A549 (cell line): ENCODE measurements at regions not wholly inside any gene's neighbourhood (a gene's known extent, or its start where the extent isn't known, plus 50 kb on each side); places are given as distances from the start of the nearest gene placed in this dataset.

Experiments
- ATAC-seq, 2 experiments: fragments of 200-7000 bp in 1 of 2; fragments of >200 bp in 1 of 2; cut with Nextera tagmentation in 1 of 2; cut with Tn5 transposase in 1 of 2; 3 replicates each; pipeline versions ENCODE4 v1.8.0 to v1.9.1; 2018 to 2020; ENCODE audit warnings: mild to moderate bottlenecking in 1 of 2, moderate library complexity in 1 of 2
- CTCF ChIA-PET: fragments of 300-600 bp; sonication (Branson Sonifier 250); formaldehyde crosslinking; extraction: SDS; loops from one replicate; lab custom pipeline; 2021; ENCODE audit warnings: antibody characterized with exemption, inconsistent platforms; lab: Yijun Ruan, JAX
- POLR2A ChIA-PET: fragments of 350-600 bp; formaldehyde crosslinking; extraction: SDS; loops from one replicate; lab custom pipeline; 2021; ENCODE audit warnings: antibody characterized with exemption, inconsistent platforms; lab: Yijun Ruan, JAX
- DNase-seq, 2 experiments: peaks; one replicate each; pipeline versions ENCODE4 v3.0.0 to v3.0.0-alpha.2; 2011 to 2016; ENCODE audit warnings: low read depth in 1 of 2, low spot score in 1 of 2
- FAIRE-seq: peaks from 2 replicates; lab custom pipeline; 2011; peaks lifted over from hg19 to GRCh38; lab: Jason Lieb, UNC
- H3K27ac ChIP-seq, 2 experiments: fragments of >200 bp; sonication (Bioruptor Twin); formaldehyde crosslinking; 3 replicates each; pipeline ENCODE4 v1.5.1; 2016 to 2017
- H3K4me1 ChIP-seq: fragments of >200 bp; sonication (Bioruptor Twin); formaldehyde crosslinking; 3 replicates; pipeline ENCODE4 v1.6.1; 2016
- H3K4me2 ChIP-seq: fragments of >200 bp; sonication (Bioruptor Twin); formaldehyde crosslinking; 3 replicates; pipeline ENCODE4 v1.6.1; 2016
- H3K4me3 ChIP-seq: fragments of >200 bp; sonication (Bioruptor Twin); formaldehyde crosslinking; 3 replicates; pipeline ENCODE4 v1.5.1; 2016
- H3K9me3 ChIP-seq: fragments of >200 bp; sonication (Bioruptor Twin); formaldehyde crosslinking; 3 replicates; pipeline ENCODE4 v1.6.1; 2016
- BHLHE40 ChIP-seq: IDR thresholded peaks from 2 replicates; pipeline ENCODE4 v1.6.1; 2012; ENCODE audit warnings: low read depth, low read length, inconsistent platforms
- CBX8 ChIP-seq: fragments of 200-600 bp; sonication (generic); IDR thresholded peaks from 2 replicates; pipeline ENCODE4 v1.6.1; 2016
- CEBPB ChIP-seq, 2 experiments: fragments of >200 bp in 1 of 2; sonication (Bioruptor Twin) in 1 of 2; formaldehyde crosslinking in 1 of 2; IDR thresholded peaks; 2 replicates each; pipeline ENCODE4 v1.6.1; 2012 to 2016
- CHD2 ChIP-seq: fragments of 150-350 bp; IDR thresholded peaks from 2 replicates; pipeline ENCODE4 v1.6.1; 2014; ENCODE audit warnings: low read length; ENCODE audit not compliant: partially characterized antibody
- EHMT2 ChIP-seq: fragments of 200-600 bp; sonication (generic); IDR thresholded peaks from 2 replicates; pipeline ENCODE4 v1.6.1; 2016; ENCODE audit warnings: antibody characterized with exemption, low read depth, mild to moderate bottlenecking, moderate library complexity
- FOSL2 ChIP-seq, 2 experiments: fragments of 450-650 bp in 1 of 2; fragments of >200 bp in 1 of 2; sonication (Bioruptor Twin) in 1 of 2; formaldehyde crosslinking; IDR thresholded peaks; 2 replicates each; pipeline versions ENCODE4 v1.5.0 to v1.6.1; 2016 to 2020; ENCODE audit warnings: mild to moderate bottlenecking in 1 of 2, moderate library complexity in 1 of 2
- HEYL ChIP-seq: fragments of 250-450 bp; sonication (Bioruptor Pico); IDR thresholded peaks from 2 replicates; pipeline ENCODE4 v1.8.0; 2021; ENCODE audit warnings: mild to moderate bottlenecking, moderate library complexity
- HOXB13 ChIP-seq: fragments of 250-450 bp; sonication (Bioruptor Pico); IDR thresholded peaks from 2 replicates; pipeline ENCODE4 v1.5.0; 2020; ENCODE audit warnings: low read depth, mild to moderate bottlenecking, moderate library complexity
- JUN ChIP-seq, 2 experiments: fragments of >200 bp; sonication (Bioruptor Twin); formaldehyde crosslinking; IDR thresholded peaks; 2 replicates in 1 of 2; 3 replicates in 1 of 2; pipeline ENCODE4 v1.6.1; 2016 to 2017
- NPAS2 ChIP-seq: fragments of 250-450 bp; sonication (Bioruptor Pico); IDR thresholded peaks from 2 replicates; pipeline ENCODE4 v1.8.0; 2022; ENCODE audit warnings: mild to moderate bottlenecking, moderate library complexity, borderline replicate concordance
- NR3C1 ChIP-seq: fragments of >200 bp; sonication (Bioruptor Twin); formaldehyde crosslinking; IDR thresholded peaks from 3 replicates; pipeline ENCODE4 v1.6.1; 2017
- SREBF2 ChIP-seq: fragments of 450-650 bp; IDR thresholded peaks from 2 replicates; pipeline ENCODE4 v1.6.1; 2014; ENCODE audit warnings: mild to moderate bottlenecking, moderate library complexity
- TP53 ChIP-seq: fragments of 250-450 bp; sonication (Bioruptor Pico); IDR thresholded peaks from 2 replicates; pipeline ENCODE4 v1.5.0; 2021; ENCODE audit warnings: mild to moderate bottlenecking, moderate library complexity
- ZC3H11A ChIP-seq: fragments of 450-650 bp; IDR thresholded peaks from 2 replicates; pipeline ENCODE4 v1.6.1; 2014; ENCODE audit warnings: antibody characterized with exemption, mild to moderate bottlenecking
- WGBS: methylation state at CpG from one replicate; pipeline ENCODE4 v1.1.6; 2017; ENCODE audit errors: missing lambda C conversion rate; 5-methylcytosine and 5-hydroxymethylcytosine counted together
- TF ChIP-seq, protein P1 (sequence below): fragments of 450-650 bp; IDR thresholded peaks from 2 replicates; pipeline ENCODE4 v1.6.1; 2014; ENCODE audit warnings: antibody characterized with exemption
- TF ChIP-seq, protein P2 (sequence below): fragments of >200 bp; sonication (Bioruptor Twin); formaldehyde crosslinking; IDR thresholded peaks from 3 replicates; pipeline ENCODE4 v1.5.1; 2016
- TF ChIP-seq, protein P3 (sequence below): IDR thresholded peaks from 2 replicates; pipeline ENCODE4 v1.6.1; 2012
- TF ChIP-seq, protein P4 (sequence below): fragments of 250-450 bp; sonication (Bioruptor Pico); IDR thresholded peaks from 2 replicates; pipeline ENCODE4 v1.5.0; 2020; ENCODE audit warnings: low read depth, mild to moderate bottlenecking, moderate library complexity
- TF ChIP-seq, protein P5 (sequence below): fragments of 250-450 bp; sonication (Bioruptor Pico); IDR thresholded peaks from 2 replicates; pipeline ENCODE4 v1.5.0; 2021; ENCODE audit warnings: mild to moderate bottlenecking, moderate library complexity, borderline replicate concordance

DNA sequence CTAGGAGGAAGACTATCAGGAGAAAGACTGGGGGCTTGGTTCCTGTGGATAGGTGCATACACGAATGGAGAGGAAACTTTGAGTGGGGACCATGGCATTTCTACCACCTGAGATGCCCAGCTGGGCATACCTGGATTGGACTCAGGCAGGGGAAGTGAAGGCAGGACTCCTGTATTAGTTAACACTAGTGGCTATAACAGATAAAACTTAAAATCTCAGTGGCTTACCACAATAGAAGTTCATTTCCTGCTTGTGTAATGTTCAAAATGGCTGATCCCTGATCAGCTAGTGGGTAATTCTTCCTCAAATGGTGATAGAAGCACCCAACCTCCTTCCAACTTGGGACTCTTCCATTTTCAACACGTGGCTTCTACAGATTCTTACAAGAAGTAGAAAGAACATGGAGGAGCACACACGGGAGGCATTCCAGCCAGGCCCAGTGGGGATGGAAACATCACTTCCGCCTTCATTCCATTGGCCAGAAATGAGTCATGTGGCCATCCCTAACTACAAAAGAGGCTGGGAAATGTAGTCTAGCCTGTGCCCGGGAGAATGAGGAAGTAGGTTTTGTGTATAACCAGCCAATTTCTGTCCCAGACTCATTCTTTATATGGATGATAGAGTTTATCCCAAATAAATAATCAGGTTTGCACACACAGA, 112.1 kb downstream of the UTP18 start (continued):
- TF ChIP-seq, protein P1, sequence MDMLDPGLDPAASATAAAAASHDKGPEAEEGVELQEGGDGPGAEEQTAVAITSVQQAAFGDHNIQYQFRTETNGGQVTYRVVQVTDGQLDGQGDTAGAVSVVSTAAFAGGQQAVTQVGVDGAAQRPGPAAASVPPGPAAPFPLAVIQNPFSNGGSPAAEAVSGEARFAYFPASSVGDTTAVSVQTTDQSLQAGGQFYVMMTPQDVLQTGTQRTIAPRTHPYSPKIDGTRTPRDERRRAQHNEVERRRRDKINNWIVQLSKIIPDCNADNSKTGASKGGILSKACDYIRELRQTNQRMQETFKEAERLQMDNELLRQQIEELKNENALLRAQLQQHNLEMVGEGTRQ: peak; percentile 73
- TF ChIP-seq EHMT2 (no peak), FOSL2 (IDR thresholded peaks at IDR 0.05) (no peak), FOSL2 (CRISPR knock-in tag; IDR thresholded peaks at IDR 0.05) (no peak)

DNA sequence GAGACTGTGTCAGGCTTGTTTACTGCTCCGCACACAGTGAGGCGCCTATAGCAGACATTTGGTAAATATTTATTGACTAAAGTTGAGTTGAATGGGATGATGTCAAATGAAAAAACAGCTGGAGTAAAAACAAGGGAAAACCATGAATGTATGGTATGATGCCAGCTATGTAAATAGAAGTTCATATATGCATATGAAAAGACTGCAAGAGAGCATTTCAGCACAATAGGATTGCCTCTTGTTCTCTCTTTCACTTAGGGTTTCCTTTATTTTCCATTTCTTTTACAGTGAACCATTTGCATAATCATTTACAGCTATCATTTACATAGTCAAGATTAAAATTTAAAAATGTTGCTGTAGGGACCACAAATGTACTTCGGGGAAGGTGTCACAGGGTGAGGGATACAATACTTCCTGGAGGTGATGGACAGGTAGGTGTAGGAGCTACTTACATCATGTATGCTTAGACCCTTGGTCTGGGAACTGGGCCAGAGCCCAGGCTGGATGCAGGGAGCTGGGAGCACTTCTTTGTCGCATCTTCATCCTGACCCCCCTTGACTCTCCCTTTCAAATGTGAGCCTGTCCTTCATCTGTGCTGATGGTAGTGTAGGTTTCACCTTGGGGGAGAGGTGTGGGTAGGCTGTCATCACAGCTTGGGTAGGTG, 113.3 kb downstream of the UTP18 start:
- no peak for ATAC-seq
- FAIRE-seq: no peak
- Histone ChIP-seq H3K4me1 (0 out of 3 replicates have a peak, but pooled peaks cover 3% of the 10 kb centered on the region), H3K4me3 (no peak overlapping the region)
- TF ChIP-seq CHD2 (no peak), FOSL2 (IDR thresholded peaks at IDR 0.05) (no peak), FOSL2 (CRISPR knock-in tag; IDR thresholded peaks at IDR 0.05) (no peak), HEYL (no peak)
- TF ChIP-seq, protein P2, sequence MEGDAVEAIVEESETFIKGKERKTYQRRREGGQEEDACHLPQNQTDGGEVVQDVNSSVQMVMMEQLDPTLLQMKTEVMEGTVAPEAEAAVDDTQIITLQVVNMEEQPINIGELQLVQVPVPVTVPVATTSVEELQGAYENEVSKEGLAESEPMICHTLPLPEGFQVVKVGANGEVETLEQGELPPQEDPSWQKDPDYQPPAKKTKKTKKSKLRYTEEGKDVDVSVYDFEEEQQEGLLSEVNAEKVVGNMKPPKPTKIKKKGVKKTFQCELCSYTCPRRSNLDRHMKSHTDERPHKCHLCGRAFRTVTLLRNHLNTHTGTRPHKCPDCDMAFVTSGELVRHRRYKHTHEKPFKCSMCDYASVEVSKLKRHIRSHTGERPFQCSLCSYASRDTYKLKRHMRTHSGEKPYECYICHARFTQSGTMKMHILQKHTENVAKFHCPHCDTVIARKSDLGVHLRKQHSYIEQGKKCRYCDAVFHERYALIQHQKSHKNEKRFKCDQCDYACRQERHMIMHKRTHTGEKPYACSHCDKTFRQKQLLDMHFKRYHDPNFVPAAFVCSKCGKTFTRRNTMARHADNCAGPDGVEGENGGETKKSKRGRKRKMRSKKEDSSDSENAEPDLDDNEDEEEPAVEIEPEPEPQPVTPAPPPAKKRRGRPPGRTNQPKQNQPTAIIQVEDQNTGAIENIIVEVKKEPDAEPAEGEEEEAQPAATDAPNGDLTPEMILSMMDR: no peak
- TF ChIP-seq, protein P3, sequence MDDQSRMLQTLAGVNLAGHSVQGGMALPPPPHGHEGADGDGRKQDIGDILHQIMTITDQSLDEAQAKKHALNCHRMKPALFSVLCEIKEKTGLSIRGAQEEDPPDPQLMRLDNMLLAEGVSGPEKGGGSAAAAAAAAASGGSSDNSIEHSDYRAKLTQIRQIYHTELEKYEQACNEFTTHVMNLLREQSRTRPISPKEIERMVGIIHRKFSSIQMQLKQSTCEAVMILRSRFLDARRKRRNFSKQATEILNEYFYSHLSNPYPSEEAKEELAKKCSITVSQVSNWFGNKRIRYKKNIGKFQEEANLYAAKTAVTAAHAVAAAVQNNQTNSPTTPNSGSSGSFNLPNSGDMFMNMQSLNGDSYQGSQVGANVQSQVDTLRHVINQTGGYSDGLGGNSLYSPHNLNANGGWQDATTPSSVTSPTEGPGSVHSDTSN: no peak
- TF ChIP-seq, all 56 proteins: peak for 0
- no peak for DNase-seq
- CTCF ChIA-PET: interaction anchor here (0.6 to 3.9 kb wide), 8 partner anchors 14 to 731 kb away, joined by 4 to 35 read pairs (median 6); no protein-coding TSS in a partner anchor
- POLR2A ChIA-PET: no interaction called here
- 78% methylated on average over 4 of the region's 4 CpGs for WGBS
- H3K9me3 ChIP-seq: no peaks in the 10 kb centered on the region
- no peak overlapping the region for H3K4me2 ChIP-seq
- H3K27ac ChIP-seq: no peak overlapping the region

DNA sequence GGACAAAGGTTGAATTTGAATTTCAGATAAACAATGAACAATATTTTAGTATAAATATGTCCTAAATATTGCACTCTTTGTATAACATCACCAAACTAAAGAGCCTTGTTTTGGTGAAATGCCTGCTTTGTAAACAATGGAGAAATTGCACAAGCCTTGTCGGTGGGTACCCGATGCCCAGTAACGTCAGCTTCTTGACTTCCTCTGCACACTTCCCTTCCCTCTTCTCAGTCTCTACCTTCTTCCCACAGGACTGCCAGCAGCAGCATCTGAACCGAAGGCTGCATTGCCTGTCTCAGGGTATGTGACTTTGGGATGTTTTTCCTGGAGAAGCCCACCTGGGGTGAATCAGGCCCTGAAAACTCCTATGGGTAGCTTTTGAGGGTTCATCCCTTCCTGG, 113.9 kb downstream of the UTP18 start:
- no peak for TF ChIP-seq HOXB13 (CRISPR knock-in tag)
- TF ChIP-seq EHMT2: no peak
- TF ChIP-seq JUN (IDR thresholded peaks at IDR 0.05): no peak
- TF ChIP-seq CEBPB (IDR thresholded peaks at IDR 0.05): no peak
- TF ChIP-seq CBX8: no peak
- TF ChIP-seq NR3C1: no peak
- TF ChIP-seq ZC3H11A: no peak
- TF ChIP-seq, protein P4, sequence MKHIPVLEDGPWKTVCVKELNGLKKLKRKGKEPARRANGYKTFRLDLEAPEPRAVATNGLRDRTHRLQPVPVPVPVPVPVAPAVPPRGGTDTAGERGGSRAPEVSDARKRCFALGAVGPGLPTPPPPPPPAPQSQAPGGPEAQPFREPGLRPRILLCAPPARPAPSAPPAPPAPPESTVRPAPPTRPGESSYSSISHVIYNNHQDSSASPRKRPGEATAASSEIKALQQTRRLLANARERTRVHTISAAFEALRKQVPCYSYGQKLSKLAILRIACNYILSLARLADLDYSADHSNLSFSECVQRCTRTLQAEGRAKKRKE (CRISPR knock-in tag): no peak
- TF ChIP-seq NPAS2 (CRISPR knock-in tag): no peak
- TF ChIP-seq BHLHE40: no peak
- TF ChIP-seq, protein P1: no peak
- TF ChIP-seq SREBF2: no peak
- TF ChIP-seq, protein P5, sequence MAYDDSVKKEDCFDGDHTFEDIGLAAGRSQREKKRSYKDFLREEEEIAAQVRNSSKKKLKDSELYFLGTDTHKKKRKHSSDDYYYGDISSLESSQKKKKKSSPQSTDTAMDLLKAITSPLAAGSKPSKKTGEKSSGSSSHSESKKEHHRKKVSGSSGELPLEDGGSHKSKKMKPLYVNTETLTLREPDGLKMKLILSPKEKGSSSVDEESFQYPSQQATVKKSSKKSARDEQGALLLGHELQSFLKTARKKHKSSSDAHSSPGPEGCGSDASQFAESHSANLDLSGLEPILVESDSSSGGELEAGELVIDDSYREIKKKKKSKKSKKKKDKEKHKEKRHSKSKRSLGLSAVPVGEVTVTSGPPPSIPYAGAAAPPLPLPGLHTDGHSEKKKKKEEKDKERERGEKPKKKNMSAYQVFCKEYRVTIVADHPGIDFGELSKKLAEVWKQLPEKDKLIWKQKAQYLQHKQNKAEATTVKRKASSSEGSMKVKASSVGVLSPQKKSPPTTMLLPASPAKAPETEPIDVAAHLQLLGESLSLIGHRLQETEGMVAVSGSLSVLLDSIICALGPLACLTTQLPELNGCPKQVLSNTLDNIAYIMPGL (CRISPR knock-in tag): no peak
- no peak for TF ChIP-seq TP53
- 75% methylated on average over 4 of the region's 4 CpGs for WGBS
- no peak for DNase-seq
- Histone ChIP-seq H3K4me2 (no peak overlapping the region), H3K4me1 (0 out of 3 replicates have a peak, but pooled peaks cover 3% of the 10 kb centered on the region), H3K4me3 (no peak overlapping the region), H3K27ac (no peak overlapping the region), H3K9me3 (no peaks in the 10 kb centered on the region)
- POLR2A ChIA-PET: no interaction called here
- FAIRE-seq: no peak
- CTCF ChIA-PET: interaction anchor here (1.0 to 3.9 kb wide), 7 partner anchors 13 to 390 kb away, joined by 4 to 35 read pairs (median 6); no protein-coding TSS in a partner anchor
- ATAC-seq: no peak
